D721Med (cell line): ENCODE measurements at regions not wholly inside any gene's neighbourhood (a gene's known extent, or its start where the extent isn't known, plus 50 kb on each side); places are given as distances from the start of the nearest gene placed in this dataset.

Experiments
- DNase-seq: peaks from one replicate; pipeline ENCODE4 v3.0.0; 2011; ENCODE audit warnings: low spot score; ENCODE audit not compliant: insufficient read length
- FAIRE-seq: peaks from 2 replicates; lab custom pipeline; 2011; peaks lifted over from hg19 to GRCh38; lab: Jason Lieb, UNC
- CTCF ChIP-seq: IDR thresholded peaks from 2 replicates; pipeline ENCODE4 v1.5.1; 2012; ENCODE audit warnings: mild to moderate bottlenecking, control low read depth; ENCODE audit not compliant: insufficient read depth; ENCODE audit errors: missing control alignments

DNA sequence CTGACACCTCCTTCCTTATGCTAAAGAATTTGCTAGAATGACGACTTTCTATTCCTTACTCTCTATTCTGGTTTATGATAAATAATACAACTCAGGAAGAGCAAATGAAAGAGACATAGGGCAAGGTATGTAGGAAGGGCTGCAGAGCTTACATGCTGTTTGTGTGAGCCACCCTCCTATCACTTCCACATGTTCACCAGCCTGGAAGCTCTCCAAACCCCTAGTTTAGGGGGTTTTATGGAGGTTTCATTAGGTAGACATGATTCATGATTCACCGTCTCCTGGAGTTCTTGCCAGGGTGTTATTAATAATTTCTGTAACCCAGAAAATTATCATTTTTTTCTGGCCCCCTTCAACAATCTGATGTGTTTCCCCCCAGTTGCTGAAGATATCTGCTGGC is 172.1 kb upstream of the COL8A1 start:
- TF ChIP-seq CTCF = no peak
- no peak for FAIRE-seq
- DNase-seq = no peak

GRCh38 chr3:99458013-99458412 is 180.4 kb upstream of the COL8A1 start:
- no peak for FAIRE-seq

GRCh38 chr3:99442599-99442998 is 195.8 kb upstream of the COL8A1 start:
- DNase-seq (no peak), FAIRE-seq (no peak)
- no peak for TF ChIP-seq CTCF

More at GRCh38 chr3:99458013-99458412, 180.4 kb upstream of the COL8A1 start:
- no peak for DNase-seq
- no peak for TF ChIP-seq CTCF

DNA sequence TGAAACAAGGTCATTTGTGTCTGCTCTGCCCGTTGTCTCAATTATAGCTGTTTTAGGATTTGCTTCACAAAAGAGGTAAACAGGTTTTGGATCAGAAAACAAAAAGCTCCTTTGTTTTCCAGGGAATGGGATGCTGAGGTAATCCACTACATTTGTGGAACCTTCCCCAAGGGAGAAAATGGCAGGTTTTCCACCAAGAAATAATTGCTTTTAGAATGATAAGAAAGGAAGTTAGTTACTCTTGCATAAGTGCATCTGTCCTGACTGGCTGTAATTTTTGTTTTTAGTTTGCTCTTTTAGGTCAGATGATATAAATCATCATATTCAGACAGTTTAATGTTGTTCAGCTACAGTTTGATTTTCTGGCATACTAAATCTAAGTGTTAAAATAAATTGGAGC is 198.5 kb upstream of the COL8A1 start:
- DNase-seq = no peak
- TF ChIP-seq CTCF = no peak
- FAIRE-seq = no peak

DNA sequence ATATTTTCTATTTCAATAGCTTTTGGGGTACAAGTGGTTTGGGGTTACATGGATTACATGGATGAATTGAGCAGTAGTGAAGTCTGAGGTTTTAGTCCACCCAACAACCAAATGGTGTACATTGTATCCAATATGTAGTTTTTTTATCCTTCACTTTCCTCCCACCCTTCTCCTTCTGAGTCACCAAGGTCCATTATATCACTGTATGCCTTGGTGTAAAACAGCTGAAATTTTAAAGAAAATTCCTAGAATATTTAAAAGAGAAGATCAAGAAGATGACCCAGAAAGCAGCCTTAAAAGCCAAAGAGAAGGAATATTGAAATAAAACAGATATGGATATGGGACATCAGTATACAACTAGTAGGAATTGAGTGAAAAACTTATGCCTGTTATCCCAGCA is 204.2 kb upstream of the COL8A1 start:
- TF ChIP-seq CTCF = no peak
- DNase-seq (no peak), FAIRE-seq (no peak)

DNA sequence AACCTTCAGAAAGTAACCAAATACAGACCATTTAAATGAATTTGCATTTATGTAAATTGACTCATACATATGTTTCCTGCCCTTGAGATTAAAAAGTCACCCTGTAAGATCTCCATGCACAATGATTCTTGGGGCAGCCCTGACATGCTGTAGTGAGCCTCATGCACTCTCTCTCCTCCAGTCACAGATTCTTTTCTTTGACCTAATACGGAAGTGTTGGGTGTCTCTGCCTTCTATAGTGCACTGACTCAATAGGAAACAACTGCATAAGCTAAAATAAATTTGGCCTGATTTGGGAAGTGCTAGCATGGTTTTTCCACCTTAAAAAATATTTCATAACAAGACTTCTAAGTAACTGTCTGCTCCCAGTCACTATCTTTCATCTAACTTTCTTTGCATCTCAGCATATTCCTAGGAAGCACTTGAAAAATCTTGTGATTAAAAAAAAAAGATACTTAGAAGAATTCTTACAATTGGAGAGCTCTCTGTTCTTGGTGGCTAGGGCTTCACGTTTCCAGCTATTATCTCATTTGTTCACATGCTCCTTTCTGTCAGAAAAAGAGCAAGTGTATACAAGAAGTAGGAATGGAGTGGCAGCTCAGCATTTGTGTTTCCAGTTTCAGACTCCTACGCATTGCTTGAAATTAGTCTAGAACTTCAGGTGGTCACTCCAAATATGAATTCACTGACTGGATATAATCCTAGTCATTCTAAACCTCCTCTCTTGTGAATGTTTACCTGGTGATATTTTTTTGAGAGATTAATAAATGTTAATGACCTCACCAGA is 207.9 kb upstream of the COL8A1 start:
- FAIRE-seq = no peak
- DNase-seq = no peak
- TF ChIP-seq CTCF = no peak

DNA sequence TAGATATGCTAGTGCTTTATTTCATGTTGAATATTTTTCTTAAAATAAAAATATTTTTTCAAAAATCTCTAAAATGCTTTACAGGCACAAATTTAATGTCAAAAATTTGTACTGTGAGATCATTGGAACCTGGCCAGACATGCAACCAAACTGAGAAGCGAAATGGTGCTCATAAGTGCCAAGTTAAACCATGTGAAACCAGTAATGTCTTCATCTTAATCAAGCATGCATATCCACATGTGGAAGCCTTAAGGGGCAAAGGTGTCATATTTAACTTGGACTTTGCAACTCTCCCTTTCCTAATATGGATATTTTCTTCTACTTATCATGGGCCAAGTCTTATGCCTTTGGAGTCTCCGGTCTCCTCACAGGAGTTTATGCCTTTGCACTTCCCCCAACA is 208.9 kb upstream of the COL8A1 start:
- DNase-seq = no peak

More for the DNA sequence above, 208.9 kb upstream of the COL8A1 start:
- FAIRE-seq = no peak
- no peak for TF ChIP-seq CTCF
